ENCODE measurements at regions not wholly inside any gene's neighbourhood (a gene's known extent, or its start where the extent isn't known, plus 50 kb on each side); places are given as distances from the start of the nearest gene placed in this dataset.

DNA sequence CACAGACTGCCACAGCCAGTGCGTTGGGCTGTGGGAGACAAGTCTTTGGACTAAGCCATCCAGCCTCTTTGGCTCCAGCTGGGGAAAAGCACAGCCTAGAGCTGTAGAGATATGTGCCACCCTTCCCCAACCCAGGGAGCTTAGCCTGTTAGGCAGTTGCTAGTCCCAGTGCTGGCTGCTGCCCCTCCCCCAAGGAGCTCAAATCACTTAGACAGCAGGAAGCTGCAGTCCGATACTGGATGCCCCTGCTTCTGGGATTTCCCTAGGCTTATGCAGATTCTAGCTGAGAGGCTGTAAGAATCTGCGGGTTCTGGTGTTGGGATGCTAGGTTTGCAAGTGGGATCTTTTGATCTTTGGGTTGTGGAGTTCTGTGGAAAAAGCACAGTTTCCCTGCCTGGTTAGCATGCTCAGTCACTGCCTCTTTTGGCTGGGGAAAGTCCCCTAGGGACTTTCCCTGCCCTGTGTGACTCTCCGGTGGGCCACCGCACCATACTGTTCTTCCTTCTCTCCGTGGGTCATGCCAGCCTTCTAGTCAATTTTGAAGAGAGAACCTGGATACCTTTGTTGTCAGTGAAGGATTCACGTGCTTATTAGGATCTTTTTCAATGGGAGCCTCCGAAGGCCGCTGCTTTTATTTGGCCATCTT lies 792.0 kb downstream of the KCNA4 start:
- TF ChIP-seq, protein P1, sequence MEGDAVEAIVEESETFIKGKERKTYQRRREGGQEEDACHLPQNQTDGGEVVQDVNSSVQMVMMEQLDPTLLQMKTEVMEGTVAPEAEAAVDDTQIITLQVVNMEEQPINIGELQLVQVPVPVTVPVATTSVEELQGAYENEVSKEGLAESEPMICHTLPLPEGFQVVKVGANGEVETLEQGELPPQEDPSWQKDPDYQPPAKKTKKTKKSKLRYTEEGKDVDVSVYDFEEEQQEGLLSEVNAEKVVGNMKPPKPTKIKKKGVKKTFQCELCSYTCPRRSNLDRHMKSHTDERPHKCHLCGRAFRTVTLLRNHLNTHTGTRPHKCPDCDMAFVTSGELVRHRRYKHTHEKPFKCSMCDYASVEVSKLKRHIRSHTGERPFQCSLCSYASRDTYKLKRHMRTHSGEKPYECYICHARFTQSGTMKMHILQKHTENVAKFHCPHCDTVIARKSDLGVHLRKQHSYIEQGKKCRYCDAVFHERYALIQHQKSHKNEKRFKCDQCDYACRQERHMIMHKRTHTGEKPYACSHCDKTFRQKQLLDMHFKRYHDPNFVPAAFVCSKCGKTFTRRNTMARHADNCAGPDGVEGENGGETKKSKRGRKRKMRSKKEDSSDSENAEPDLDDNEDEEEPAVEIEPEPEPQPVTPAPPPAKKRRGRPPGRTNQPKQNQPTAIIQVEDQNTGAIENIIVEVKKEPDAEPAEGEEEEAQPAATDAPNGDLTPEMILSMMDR (IDR thresholded peaks at IDR 0.05; ENCODE audit: insufficient read depth, low read depth, low read length), result no peak
- TF ChIP-seq EZH2 (IDR thresholded peaks at IDR 0.05; ENCODE audit: insufficient read depth, low read length), result no peak
